PFSK-1 (cell line): ENCODE measurements at regions not wholly inside any gene's neighbourhood (a gene's known extent, or its start where the extent isn't known, plus 50 kb on each side); places are given as distances from the start of the nearest gene placed in this dataset.

ENCODE experiments used
- POLR2AphosphoS5 ChIP-seq: IDR thresholded peaks from 2 replicates; pipeline ENCODE4 v1.6.1; 2012; ENCODE audit warnings: low read depth, mild to moderate bottlenecking, control low read depth, low read length, moderate library complexity
- TAF1 ChIP-seq: IDR thresholded peaks from 2 replicates; pipeline ENCODE4 v1.6.1; 2012; ENCODE audit warnings: low read length, control low read depth, borderline replicate concordance; ENCODE audit not compliant: insufficient read depth

GRCh38 chr6:141758430-141758829 lies 374.3 kb upstream of the GJE1 start:
- TF ChIP-seq POLR2AphosphoS5 (no peak), TAF1 (no peak)
